H1 (cell line): ENCODE measurements at regions not wholly inside any gene's neighbourhood (a gene's known extent, or its start where the extent isn't known, plus 50 kb on each side); places are given as distances from the start of the nearest gene placed in this dataset.

ENCODE experiments used
- CTCF ChIA-PET: fragments of 300-600 bp; sonication (Branson Sonifier 250); formaldehyde crosslinking; loops from one replicate; lab custom pipeline; 2021; ENCODE audit not compliant: partially characterized antibody; lab: Charles Lee
- POLR2A ChIA-PET: fragments of 300-600 bp; sonication (Branson Sonifier 250); formaldehyde crosslinking; loops from one replicate; lab custom pipeline; 2021; ENCODE audit warnings: inconsistent platforms; ENCODE audit not compliant: partially characterized antibody; lab: Charles Lee
- DNase-seq, 2 experiments: peaks; one replicate each; pipeline versions ENCODE4 v3.0.0 to v3.0.0-alpha.2; 2010 to 2022; ENCODE audit warnings: low spot score in 2 of 2, low read depth in 1 of 2, mixed read lengths in 1 of 2
- FAIRE-seq: peaks from 2 replicates; lab custom pipeline; 2011; peaks lifted over from hg19 to GRCh38; lab: Jason Lieb, UNC
- H2AFZ ChIP-seq: 2 replicates; pipeline ENCODE4 v1.8.1; 2012; ENCODE audit warnings: low read length, inconsistent platforms
- H2AK5ac ChIP-seq: 2 replicates; pipeline ENCODE4 v1.6.1; 2013; ENCODE audit warnings: low read depth, low read length
- H2BK120ac ChIP-seq: replicated peaks from 2 replicates; pipeline ENCODE3; 2013; ENCODE audit warnings: low read depth, low read length, inconsistent platforms
- H2BK12ac ChIP-seq: 2 replicates; pipeline ENCODE4 v1.6.1; 2013; ENCODE audit warnings: low read depth, low read length
- H2BK15ac ChIP-seq: 2 replicates; pipeline ENCODE4 v1.6.1; 2013; ENCODE audit warnings: low read length
- H2BK20ac ChIP-seq: 2 replicates; pipeline ENCODE4 v1.6.1; 2013; ENCODE audit warnings: low read length
- H2BK5ac ChIP-seq: 2 replicates; pipeline ENCODE4 v1.6.1; 2013; ENCODE audit warnings: low read depth, low read length
- H3K14ac ChIP-seq: 2 replicates; pipeline ENCODE4 v1.6.1; 2013; ENCODE audit warnings: inconsistent platforms; ENCODE audit not compliant: insufficient read length
- H3K18ac ChIP-seq: 2 replicates; pipeline ENCODE4 v1.6.1; 2013; ENCODE audit warnings: low read length; ENCODE audit errors: extremely low read depth
- H3K23ac ChIP-seq: 2 replicates; pipeline ENCODE4 v1.6.1; 2013; ENCODE audit warnings: inconsistent platforms; ENCODE audit not compliant: insufficient read length
- H3K23me2 ChIP-seq: 2 replicates; pipeline ENCODE4 v1.6.1; 2013; ENCODE audit warnings: low read depth, low read length
- H3K27ac ChIP-seq: 2 replicates; pipeline ENCODE4 v1.6.1; 2011; ENCODE audit warnings: low read depth, low read length, inconsistent platforms
- H3K27me3 ChIP-seq, 4 experiments: replicated peaks in 1 of 4; 1 replicate in 1 of 4; 2 replicates in 3 of 4; pipeline versions ENCODE4 v1.6.1 to v1.8.1; 2011 to 2013; ENCODE audit warnings: low read length in 3 of 4, mild to moderate bottlenecking in 3 of 4, inconsistent platforms in 2 of 4, mixed read lengths in 2 of 4, moderate library complexity in 1 of 4; ENCODE audit not compliant: control insufficient read depth in 3 of 4, insufficient read depth in 3 of 4; ENCODE audit errors: extremely low read depth in 1 of 4
- H3K36me3 ChIP-seq, 4 experiments: 2 replicates each; pipeline versions ENCODE4 v1.6.1 to v1.8.1; 2011 to 2013; ENCODE audit warnings: mild to moderate bottlenecking in 4 of 4, low read length in 3 of 4, moderate library complexity in 2 of 4, control low read depth in 1 of 4, inconsistent platforms in 1 of 4; ENCODE audit not compliant: insufficient read depth in 4 of 4, control insufficient read depth in 2 of 4
- H3K4ac ChIP-seq: replicated peaks from 2 replicates; pipeline ENCODE3; 2013; ENCODE audit warnings: low read length, low read depth, mixed read lengths, inconsistent platforms; ENCODE audit not compliant: insufficient read length
- H3K4me1 ChIP-seq, 4 experiments: replicated peaks in 1 of 4; 1 replicate in 1 of 4; 2 replicates in 3 of 4; pipeline versions ENCODE4 v1.6.1 to v1.8.1; 2011 to 2013; ENCODE audit warnings: low read length in 3 of 4, inconsistent platforms in 2 of 4, mixed read lengths in 1 of 4; ENCODE audit not compliant: insufficient read depth in 4 of 4, control insufficient read depth in 3 of 4
- H3K4me2 ChIP-seq, 2 experiments: 2 replicates each; pipeline versions ENCODE4 v1.6.1 to v1.8.1; 2011 to 2013; ENCODE audit warnings: low read depth in 2 of 2, low read length in 2 of 2, control low read depth in 1 of 2, inconsistent platforms in 1 of 2, mild to moderate bottlenecking in 1 of 2; ENCODE audit not compliant: insufficient read depth in 1 of 2
- H3K4me3 ChIP-seq, 4 experiments: fragments of 200-600, 300-600 bp in 1 of 4; sonication (generic), shearing (Covaris generic), sonication (Bioruptor Twin) in 1 of 4; 2 replicates each; pipeline versions ENCODE4 v1.5.1 to v1.8.1; 2011 to 2016; ENCODE audit warnings: low read length in 4 of 4, low read depth in 3 of 4, control low read depth in 2 of 4, inconsistent platforms in 2 of 4, mild to moderate bottlenecking in 2 of 4, mixed read lengths in 1 of 4, moderate library complexity in 1 of 4; ENCODE audit not compliant: insufficient read depth in 2 of 4; ENCODE audit errors: extremely low read depth in 1 of 4
- H3K56ac ChIP-seq: replicated peaks from 2 replicates; pipeline ENCODE3; 2013; ENCODE audit warnings: low read depth, mild to moderate bottlenecking, mixed read lengths, low read length, inconsistent platforms; ENCODE audit not compliant: insufficient read length
- H3K79me1 ChIP-seq: 2 replicates; pipeline ENCODE4 v1.6.1; 2013; ENCODE audit warnings: low read depth, low read length, control low read depth
- H3K79me2 ChIP-seq, 2 experiments: 2 replicates each; pipeline versions ENCODE4 v1.6.1 to v1.8.1; 2012 to 2013; ENCODE audit warnings: low read length in 2 of 2, mild to moderate bottlenecking in 2 of 2, inconsistent platforms in 1 of 2; ENCODE audit not compliant: insufficient read depth in 2 of 2, control insufficient read depth in 1 of 2
- H3K9ac ChIP-seq, 4 experiments: replicated peaks in 1 of 4; 1 replicate in 1 of 4; 2 replicates in 3 of 4; pipeline versions ENCODE4 v1.6.1 to v1.8.1; 2011 to 2013; ENCODE audit warnings: low read depth in 3 of 4, low read length in 3 of 4, control low read depth in 2 of 4, mild to moderate bottlenecking in 2 of 4, moderate library complexity in 2 of 4, inconsistent platforms in 1 of 4; ENCODE audit errors: extremely low read depth in 1 of 4
- H3K9me3 ChIP-seq, 2 experiments: 2 replicates each; pipeline versions ENCODE4 v1.6.1 to v1.8.1; 2012 to 2013; ENCODE audit warnings: mild to moderate bottlenecking in 2 of 2, moderate library complexity in 2 of 2, control low read depth in 1 of 2, inconsistent platforms in 1 of 2, low read depth in 1 of 2, low read length in 1 of 2, mixed read lengths in 1 of 2; ENCODE audit not compliant: insufficient read depth in 2 of 2
- H4K20me1 ChIP-seq, 2 experiments: replicated peaks in 1 of 2; 2 replicates each; pipeline versions ENCODE3 to v1.8.1; 2011 to 2013; ENCODE audit warnings: inconsistent platforms in 2 of 2, low read length in 2 of 2, mild to moderate bottlenecking in 1 of 2; ENCODE audit not compliant: insufficient read depth in 2 of 2, control insufficient read depth in 1 of 2
- H4K5ac ChIP-seq: 2 replicates; pipeline ENCODE4 v1.6.1; 2013; ENCODE audit warnings: low read length, low read depth, mixed read lengths, inconsistent platforms; ENCODE audit not compliant: insufficient read length
- H4K8ac ChIP-seq: 2 replicates; pipeline ENCODE4 v1.8.0; 2013; ENCODE audit warnings: mild to moderate bottlenecking, moderate library complexity, low read length, inconsistent platforms; ENCODE audit not compliant: insufficient read depth; ENCODE audit errors: extremely low read depth
- H4K91ac ChIP-seq: replicated peaks from 2 replicates; pipeline ENCODE3; 2013; ENCODE audit warnings: low read length, mixed read lengths, inconsistent platforms; ENCODE audit not compliant: insufficient read length
- ATF3 ChIP-seq: IDR thresholded peaks from 2 replicates; pipeline ENCODE4 v1.6.1; 2011; ENCODE audit warnings: low read depth, mild to moderate bottlenecking, low read length; ENCODE audit not compliant: insufficient read depth
- BRCA1 ChIP-seq: IDR thresholded peaks from 2 replicates; pipeline ENCODE4 v1.6.1; 2012; ENCODE audit warnings: low read depth, low read length, improper control_type of control experiment
- CHD1 ChIP-seq: IDR thresholded peaks from 2 replicates; pipeline ENCODE4 v1.6.1; 2012; ENCODE audit warnings: low read depth, low read length, improper control_type of control experiment
- EP300 ChIP-seq, 2 experiments: IDR thresholded peaks; 1 replicate in 1 of 2; 2 replicates in 1 of 2; pipeline ENCODE4 v1.6.1; 2011 to 2012; ENCODE audit warnings: low read depth in 2 of 2, low read length in 2 of 2, mild to moderate bottlenecking in 2 of 2, borderline replicate concordance in 1 of 2, inconsistent platforms in 1 of 2, moderate library complexity in 1 of 2
- KDM5A ChIP-seq: fragments of 200-600 bp; IDR thresholded peaks from 2 replicates; pipeline ENCODE4 v1.7.1; 2012; ENCODE audit warnings: mild to moderate bottlenecking, low read length, inconsistent platforms, mixed read lengths
- POU5F1 ChIP-seq: IDR thresholded peaks from 2 replicates; pipeline ENCODE4 v1.6.1; 2011; ENCODE audit warnings: low read depth, mild to moderate bottlenecking, low read length, moderate library complexity
- RBBP5 ChIP-seq: IDR thresholded peaks from 2 replicates; pipeline ENCODE4 v1.7.1; 2012; ENCODE audit warnings: low read depth, mild to moderate bottlenecking, inconsistent platforms, low read length, moderate library complexity, borderline replicate concordance
- RNF2 ChIP-seq: fragments of 200-900, 300-1000 bp; sonication (generic); IDR thresholded peaks from 2 replicates; pipeline ENCODE4 v1.7.1; 2016; ENCODE audit warnings: borderline replicate concordance, low read depth, mild to moderate bottlenecking, antibody characterized with exemption, low read length; ENCODE audit not compliant: poor library complexity, severe bottlenecking; ENCODE audit errors: missing control alignments
- SAP30 ChIP-seq: fragments of 300-600 bp; sonication (generic); IDR thresholded peaks from 2 replicates; pipeline ENCODE4 v1.7.1; 2012; ENCODE audit warnings: low read length, moderate library complexity, mild to moderate bottlenecking, inconsistent platforms; ENCODE audit not compliant: insufficient read depth, insufficient replicate concordance
- SIN3A ChIP-seq, 2 experiments: IDR thresholded peaks in 1 of 2; conservative IDR thresholded peaks in 1 of 2; 2 replicates each; pipeline ENCODE4 v1.6.1; 2011 to 2012; ENCODE audit warnings: low read length in 2 of 2, improper control_type of control experiment in 1 of 2, low read depth in 1 of 2, mild to moderate bottlenecking in 1 of 2
- SIRT6 ChIP-seq: IDR thresholded peaks from one replicate; pipeline ENCODE4 v1.7.1; 2012; ENCODE audit warnings: low read length, inconsistent platforms
- SRF ChIP-seq: IDR thresholded peaks from 2 replicates; pipeline ENCODE4 v1.6.1; 2011; ENCODE audit warnings: mild to moderate bottlenecking, low read depth, low read length, moderate library complexity
- ZNF274 ChIP-seq: IDR thresholded peaks from 2 replicates; pipeline ENCODE4 v1.7.0; 2012; ENCODE audit warnings: low read length, borderline replicate concordance; ENCODE audit errors: extremely low read depth
- WGBS, 2 experiments: shearing (Covaris generic) in 1 of 2; methylation state at CpG; one replicate each; pipeline versions ENCODE4 v1.1.6 to v1.1.7; 2013 to 2015; ENCODE audit warnings: low lambda C conversion rate in 2 of 2, mixed read lengths in 2 of 2, inconsistent platforms in 1 of 2, low coverage in 1 of 2, missing lambda C conversion rate in 1 of 2; ENCODE audit not compliant: insufficient replicate concordance in 2 of 2, insufficient coverage in 1 of 2, insufficient read length in 1 of 2; ENCODE audit errors: extremely low coverage in 1 of 2, missing lambda C conversion rate in 1 of 2; 5-methylcytosine and 5-hydroxymethylcytosine counted together

GRCh38 chr18:76232779-76233178 is 262.3 kb downstream of the ZNF516 start:
- CTCF ChIA-PET = interaction anchor here (1.2 kb wide), 1 partner anchor 25 kb away, joined by 4 read pairs; no protein-coding TSS in a partner anchor
- no peak overlapping the region for H2BK15ac ChIP-seq
- H4K91ac ChIP-seq = no peak overlapping the region
- no peak overlapping the region for H2BK12ac ChIP-seq
- no peaks in the 10 kb centered on the region; a peak in 1 of 7 replicates for H3K4me1 ChIP-seq
- no peaks in the 10 kb centered on the region for H3K23me2 ChIP-seq
- DNase-seq = no peak
- no peak overlapping the region for H3K56ac ChIP-seq
- H3K4me3 ChIP-seq = no peak overlapping the region
- H3K27me3 ChIP-seq = no peaks in the 10 kb centered on the region
- H3K9me3 ChIP-seq = peaks cover 0 to 3% of the 10 kb centered on the region in 2 experiments; a peak in 1 of 4 replicates
- no peaks in the 10 kb centered on the region for H3K36me3 ChIP-seq
- H3K4me2 ChIP-seq = no peak overlapping the region
- H2BK20ac ChIP-seq = no peak overlapping the region
- H2BK5ac ChIP-seq = no peak overlapping the region
- no peak overlapping the region for H3K14ac ChIP-seq
- no peak overlapping the region for H4K8ac ChIP-seq
- no peaks in the 10 kb centered on the region; the same call in 1 of the 2 replicates for H3K79me1 ChIP-seq
- no peak overlapping the region for H3K23ac ChIP-seq
- H3K27ac ChIP-seq = no peak overlapping the region
- H3K4ac ChIP-seq = no peak overlapping the region
- 82% methylated on average over 3 of the region's 3 CpGs; no CpG with 5 or more reads in 1 of the 2 experiments for WGBS, 2 experiments
- H3K79me2 ChIP-seq = no peaks in the 10 kb centered on the region
- no peak overlapping the region for H2AK5ac ChIP-seq
- H2BK120ac ChIP-seq = no peak overlapping the region
- POLR2A ChIA-PET = no interaction called here
- no peak overlapping the region for H3K18ac ChIP-seq
- no peak overlapping the region for H3K9ac ChIP-seq
- H2AFZ ChIP-seq = no peak overlapping the region
- no peak for FAIRE-seq
- no peak overlapping the region for H4K5ac ChIP-seq
- H4K20me1 ChIP-seq = no peaks in the 10 kb centered on the region
- TF ChIP-seq ATF3 = no peak
- no peak for TF ChIP-seq SRF
- no peak for TF ChIP-seq ZNF274
- TF ChIP-seq KDM5A = no peak
- TF ChIP-seq EP300 (IDR thresholded peaks at IDR 0.05; ENCODE audit: borderline replicate concordance in 1 of 2, low read depth in 2 of 2, low read length in 2 of 2) = no peak
- no peak for TF ChIP-seq RNF2
- no peak for TF ChIP-seq POU5F1
- no peak for TF ChIP-seq CHD1
- TF ChIP-seq SAP30 = no peak
- no peak for TF ChIP-seq RBBP5
- TF ChIP-seq SIRT6 = no peak
- TF ChIP-seq BRCA1 = no peak
- no peak for TF ChIP-seq SIN3A (conservative IDR thresholded peaks at IDR 0.05 in 1 of 2, IDR thresholded peaks at IDR 0.05 in 1 of 2; ENCODE audit: low read depth in 1 of 2, low read length in 2 of 2)
